ENCODE measurements at regions not wholly inside any gene's neighbourhood (a gene's known extent, or its start where the extent isn't known, plus 50 kb on each side); places are given as distances from the start of the nearest gene placed in this dataset.

- no peak overlapping the region for H3K9ac ChIP-seq (ENCODE audit: low read depth, low read length)
- H3K4me1 ChIP-seq (ENCODE audit: insufficient read depth, low read length), result no peaks in the 10 kb centered on the region
- no peak overlapping the region for H3K27ac ChIP-seq (ENCODE audit: low read length)
- H3K9me3 ChIP-seq (ENCODE audit: insufficient read depth, low read depth, low read length), result no peaks in the 10 kb centered on the region
- no peaks in the 10 kb centered on the region for H3K36me3 ChIP-seq (ENCODE audit: insufficient read depth, low read depth, low read length)
- no peaks in the 10 kb centered on the region for H3K27me3 ChIP-seq (ENCODE audit: insufficient read depth, low read length)
- no peak overlapping the region for H3K4me3 ChIP-seq (ENCODE audit: low read length)
Observed at GRCh38 chr14:38900887-38901286, 202.1 kb downstream of the SEC23A start.

GRCh38 chr14:38887696-38888095 is 215.3 kb downstream of the SEC23A start:
- H3K4me3 ChIP-seq (ENCODE audit: low read length), result no peak overlapping the region
- no peaks in the 10 kb centered on the region for H3K36me3 ChIP-seq (ENCODE audit: insufficient read depth, low read depth, low read length)
- H3K9ac ChIP-seq (ENCODE audit: low read depth, low read length), result no peak overlapping the region
- no peaks in the 10 kb centered on the region for H3K27me3 ChIP-seq (ENCODE audit: insufficient read depth, low read length)
- no peak overlapping the region for H3K27ac ChIP-seq (ENCODE audit: low read length)
- no peaks in the 10 kb centered on the region for H3K9me3 ChIP-seq (ENCODE audit: insufficient read depth, low read depth, low read length)
- H3K4me1 ChIP-seq (ENCODE audit: insufficient read depth, low read length), result no peaks in the 10 kb centered on the region

DNA sequence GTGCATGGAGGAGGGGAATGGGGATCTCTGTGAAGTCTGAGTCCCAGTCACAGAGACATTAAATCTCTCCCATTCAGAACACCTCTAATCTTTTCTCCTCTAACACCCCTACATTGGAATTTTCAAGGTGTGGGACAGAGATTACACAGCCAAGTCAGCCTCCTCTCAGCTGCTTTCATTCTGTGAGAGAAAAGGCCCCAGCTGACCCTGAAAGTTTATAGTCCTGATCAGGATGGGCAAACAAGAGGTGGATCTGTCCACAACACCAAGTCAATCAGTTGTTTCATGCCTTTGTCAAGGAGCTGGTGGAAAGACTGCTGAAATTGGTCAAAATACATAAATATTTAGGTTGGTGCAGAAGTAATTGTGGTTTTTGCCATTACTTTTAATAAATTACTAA is 218.9 kb downstream of the SEC23A start:
- Histone ChIP-seq H3K27me3 (ENCODE audit: insufficient read depth, low read length) (no peaks in the 10 kb centered on the region), H3K9me3 (ENCODE audit: insufficient read depth, low read depth, low read length) (no peaks in the 10 kb centered on the region), H3K27ac (ENCODE audit: low read length) (no peak overlapping the region)

GRCh38 chr14:38883127-38883526 is 219.9 kb downstream of the SEC23A start:
- no peaks in the 10 kb centered on the region for H3K9me3 ChIP-seq (ENCODE audit: insufficient read depth, low read depth, low read length)
- no peaks in the 10 kb centered on the region for H3K36me3 ChIP-seq (ENCODE audit: insufficient read depth, low read depth, low read length)
- H3K9ac ChIP-seq (ENCODE audit: low read depth, low read length), result no peak overlapping the region
- no peaks in the 10 kb centered on the region for H3K4me1 ChIP-seq (ENCODE audit: insufficient read depth, low read length)
- no peak overlapping the region for H3K4me3 ChIP-seq (ENCODE audit: low read length)
- H3K27me3 ChIP-seq (ENCODE audit: insufficient read depth, low read length), result no peaks in the 10 kb centered on the region
- no peak overlapping the region for H3K27ac ChIP-seq (ENCODE audit: low read length)

More for the DNA sequence above, 218.9 kb downstream of the SEC23A start:
- Histone ChIP-seq H3K9ac (ENCODE audit: low read depth, low read length) (no peak overlapping the region), H3K4me3 (ENCODE audit: low read length) (no peak overlapping the region), H3K4me1 (ENCODE audit: insufficient read depth, low read length) (no peaks in the 10 kb centered on the region), H3K36me3 (ENCODE audit: insufficient read depth, low read depth, low read length) (no peaks in the 10 kb centered on the region)

DNA sequence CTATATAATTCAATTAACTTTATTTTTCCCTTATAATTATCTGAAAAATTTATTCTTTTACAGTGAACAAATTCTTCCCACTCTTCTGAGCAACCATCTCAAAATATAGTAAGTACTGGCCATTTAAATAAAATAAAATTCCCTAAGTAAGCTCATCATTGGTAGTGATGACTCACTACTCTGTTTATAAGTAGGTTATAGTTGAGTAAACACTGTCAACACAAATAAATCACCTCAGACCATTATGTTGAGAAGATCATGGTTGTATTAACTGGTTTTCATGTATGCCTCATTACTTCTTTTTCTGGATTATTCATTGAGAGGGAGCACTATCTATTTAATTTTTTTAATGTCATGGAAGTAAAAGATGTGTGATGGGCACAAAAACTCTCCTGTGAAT is 220.5 kb downstream of the SEC23A start:
- no peaks in the 10 kb centered on the region for H3K36me3 ChIP-seq (ENCODE audit: insufficient read depth, low read depth, low read length)
- no peak overlapping the region for H3K4me3 ChIP-seq (ENCODE audit: low read length)
- H3K9me3 ChIP-seq (ENCODE audit: insufficient read depth, low read depth, low read length), result no peaks in the 10 kb centered on the region
- no peaks in the 10 kb centered on the region for H3K27me3 ChIP-seq (ENCODE audit: insufficient read depth, low read length)
- no peaks in the 10 kb centered on the region for H3K4me1 ChIP-seq (ENCODE audit: insufficient read depth, low read length)
- no peak overlapping the region for H3K9ac ChIP-seq (ENCODE audit: low read depth, low read length)
- H3K27ac ChIP-seq (ENCODE audit: low read length), result no peak overlapping the region

- H3K4me3 ChIP-seq (ENCODE audit: low read length), result no peak overlapping the region
- H3K27me3 ChIP-seq (ENCODE audit: insufficient read depth, low read length), result no peaks in the 10 kb centered on the region
- no peaks in the 10 kb centered on the region for H3K36me3 ChIP-seq (ENCODE audit: insufficient read depth, low read depth, low read length)
- H3K27ac ChIP-seq (ENCODE audit: low read length), result no peak overlapping the region
- no peak overlapping the region for H3K9ac ChIP-seq (ENCODE audit: low read depth, low read length)
- H3K9me3 ChIP-seq (ENCODE audit: insufficient read depth, low read depth, low read length), result no peaks in the 10 kb centered on the region
- no peaks in the 10 kb centered on the region for H3K4me1 ChIP-seq (ENCODE audit: insufficient read depth, low read length)
Observed at GRCh38 chr14:38880643-38881524, 222.2 kb downstream of the SEC23A start.

DNA sequence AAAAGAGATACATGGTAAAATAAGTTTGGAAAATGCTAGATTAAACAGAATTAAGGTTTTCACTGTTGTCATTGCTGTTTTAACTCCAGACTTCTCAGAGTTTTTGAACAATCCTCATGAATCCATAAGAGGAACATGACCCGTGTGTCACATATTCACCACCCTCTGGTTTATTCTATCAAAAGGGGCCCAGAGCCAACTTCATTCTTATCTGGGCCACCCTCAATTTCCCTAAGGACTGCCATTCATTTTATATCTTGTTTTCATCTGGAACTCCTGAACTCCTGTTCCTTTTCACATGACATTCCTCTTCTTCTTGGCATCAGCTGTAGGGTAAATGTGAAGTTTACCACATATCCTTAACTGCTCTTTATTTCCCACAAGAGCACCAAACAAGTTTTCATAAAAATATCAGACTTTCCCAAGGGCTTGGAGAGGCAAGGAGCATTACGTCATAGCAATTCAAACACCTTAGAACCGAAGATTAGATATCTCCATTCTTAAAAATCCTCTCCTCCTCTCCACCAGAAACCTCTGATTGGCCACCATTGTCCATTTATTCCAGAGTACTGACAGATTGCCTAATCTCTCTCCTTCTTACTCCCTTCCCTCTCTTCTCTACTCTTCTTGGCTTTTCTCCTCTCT is 225.2 kb downstream of the SEC23A start:
- H3K36me3 ChIP-seq (ENCODE audit: insufficient read depth, low read depth, low read length), result no peaks in the 10 kb centered on the region
- no peak overlapping the region for H3K27ac ChIP-seq (ENCODE audit: low read length)
- no peaks in the 10 kb centered on the region for H3K9me3 ChIP-seq (ENCODE audit: insufficient read depth, low read depth, low read length)
- H3K9ac ChIP-seq (ENCODE audit: low read depth, low read length), result no peak overlapping the region
- no peaks in the 10 kb centered on the region for H3K27me3 ChIP-seq (ENCODE audit: insufficient read depth, low read length)
- H3K4me1 ChIP-seq (ENCODE audit: insufficient read depth, low read length), result no peaks in the 10 kb centered on the region
- no peak overlapping the region for H3K4me3 ChIP-seq (ENCODE audit: low read length)

- Histone ChIP-seq H3K36me3 (ENCODE audit: insufficient read depth, low read depth, low read length) (no peaks in the 10 kb centered on the region), H3K27me3 (ENCODE audit: insufficient read depth, low read length) (no peaks in the 10 kb centered on the region), H3K4me1 (ENCODE audit: insufficient read depth, low read length) (no peaks in the 10 kb centered on the region), H3K4me3 (ENCODE audit: low read length) (no peak overlapping the region), H3K9ac (ENCODE audit: low read depth, low read length) (no peak overlapping the region), H3K9me3 (ENCODE audit: insufficient read depth, low read depth, low read length) (no peaks in the 10 kb centered on the region), H3K27ac (ENCODE audit: low read length) (no peak overlapping the region)
Observed at GRCh38 chr14:38874721-38875120, 228.3 kb downstream of the SEC23A start.

GRCh38 chr14:38873941-38874612 is 229.0 kb downstream of the SEC23A start:
- H3K36me3 ChIP-seq (ENCODE audit: insufficient read depth, low read depth, low read length), result no peaks in the 10 kb centered on the region
- no peak overlapping the region for H3K27ac ChIP-seq (ENCODE audit: low read length)
- H3K27me3 ChIP-seq (ENCODE audit: insufficient read depth, low read length), result no peaks in the 10 kb centered on the region
- no peaks in the 10 kb centered on the region for H3K4me1 ChIP-seq (ENCODE audit: insufficient read depth, low read length)
- no peak overlapping the region for H3K4me3 ChIP-seq (ENCODE audit: low read length)
- H3K9me3 ChIP-seq (ENCODE audit: insufficient read depth, low read depth, low read length), result no peaks in the 10 kb centered on the region
- no peak overlapping the region for H3K9ac ChIP-seq (ENCODE audit: low read depth, low read length)

- no peak overlapping the region for H3K27ac ChIP-seq (ENCODE audit: low read length)
- H3K9me3 ChIP-seq (ENCODE audit: insufficient read depth, low read depth, low read length), result no peaks in the 10 kb centered on the region
- peaks cover 12% of the 10 kb centered on the region; the same call in 1 of the 2 replicates for H3K4me1 ChIP-seq (ENCODE audit: insufficient read depth, low read length)
- H3K9ac ChIP-seq (ENCODE audit: low read depth, low read length), result no peak overlapping the region
- no peaks in the 10 kb centered on the region for H3K36me3 ChIP-seq (ENCODE audit: insufficient read depth, low read depth, low read length)
- H3K4me3 ChIP-seq (ENCODE audit: low read length), result no peak overlapping the region
- H3K27me3 ChIP-seq (ENCODE audit: insufficient read depth, low read length), result no peaks in the 10 kb centered on the region
Observed at GRCh38 chr14:38870296-38870836, 232.7 kb downstream of the SEC23A start.

DNA sequence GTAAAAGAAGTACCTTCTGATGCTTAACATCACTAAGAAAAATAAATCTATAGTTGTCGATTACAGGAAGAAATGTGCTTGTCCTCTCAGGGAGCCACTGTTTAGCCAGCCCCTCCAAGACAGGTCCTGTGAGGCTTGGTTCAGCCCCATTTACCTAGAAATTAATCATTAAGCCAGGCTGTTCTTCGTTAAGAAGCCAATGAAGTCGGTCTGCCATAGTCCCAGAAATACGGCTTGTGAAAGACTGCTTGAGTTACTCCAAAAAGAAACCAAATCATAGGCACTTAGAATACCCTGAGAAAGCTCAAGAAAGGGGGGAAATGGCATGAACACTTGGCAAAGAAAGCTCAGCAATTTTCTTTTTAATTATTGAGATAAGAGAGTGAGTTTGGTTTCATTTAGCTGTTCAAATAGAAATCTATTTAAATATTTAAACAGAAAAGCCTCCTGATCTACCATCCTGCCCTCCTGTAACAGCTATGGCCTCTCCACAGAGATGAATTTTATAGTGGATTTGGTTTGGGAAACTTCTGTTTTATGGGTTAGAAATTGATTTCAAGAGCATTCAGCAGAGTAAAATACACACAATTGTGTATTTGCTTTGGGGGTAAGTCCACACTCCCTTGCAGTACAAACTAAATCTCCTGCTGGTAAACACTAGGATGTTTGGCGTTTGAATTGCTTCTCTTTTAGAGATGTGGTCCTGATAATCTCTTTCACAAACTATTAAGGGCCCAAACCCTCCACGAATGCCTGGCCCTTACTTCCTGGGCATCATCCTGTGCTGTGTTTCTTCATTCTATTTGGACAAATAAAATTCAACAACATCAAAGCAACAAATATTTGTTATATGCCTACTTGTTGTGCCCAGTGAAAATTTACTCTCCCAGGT is 234.4 kb downstream of the SEC23A start:
- Histone ChIP-seq H3K9me3 (ENCODE audit: insufficient read depth, low read depth, low read length) (0 out of 2 replicates have a peak, but pooled peaks cover 2% of the 10 kb centered on the region), H3K9ac (ENCODE audit: low read depth, low read length) (no peak overlapping the region), H3K27me3 (ENCODE audit: insufficient read depth, low read length) (no peaks in the 10 kb centered on the region), H3K36me3 (ENCODE audit: insufficient read depth, low read depth, low read length) (no peaks in the 10 kb centered on the region), H3K4me1 (ENCODE audit: insufficient read depth, low read length) (peaks cover 12% of the 10 kb centered on the region; the same call in 1 of the 2 replicates), H3K27ac (ENCODE audit: low read length) (no peak overlapping the region), H3K4me3 (ENCODE audit: low read length) (no peak overlapping the region)

All from iPS-20b (cell line).